Upper lobe of left lung (tissue), 6 donors: ENCODE measurements at regions not wholly inside any gene's neighbourhood (a gene's known extent, or its start where the extent isn't known, plus 50 kb on each side); places are given as distances from the start of the nearest gene placed in this dataset.

Experiments used
- ATAC-seq, 2 donors: fragments of 200-7000 bp; cut with Tn5 transposase; one replicate each; pipeline ENCODE4 v1.9.1; 2022; ENCODE audit warnings: mild to moderate bottlenecking in 2 of 2, moderate library complexity in 2 of 2; ENCODE audit not compliant: low FRiP score in 2 of 2
- DNase-seq, 2 donors: peaks; one replicate each; pipeline ENCODE4 v3.0.0-alpha.2; 2019 to 2020
- H3K27ac ChIP-seq, 4 donors: fragments of 200-600 bp; sonication (generic); one replicate each; pipeline ENCODE4 v1.5.1; 2016 to 2019
- H3K27me3 ChIP-seq, 4 donors: fragments of 200-600 bp; sonication (generic); one replicate each; pipeline ENCODE4 v1.5.1; 2017 to 2019
- H3K36me3 ChIP-seq, 4 donors: fragments of 200-600 bp; sonication (generic); one replicate each; pipeline ENCODE4 v1.5.1; 2016 to 2019
- H3K4me1 ChIP-seq, 4 donors: fragments of 200-600 bp; sonication (generic); one replicate each; pipeline ENCODE4 v1.5.1; 2018 to 2019
- H3K4me3 ChIP-seq, 4 donors: fragments of 200-600 bp; sonication (generic); one replicate each; pipeline ENCODE4 v1.5.1; 2017 to 2019; ENCODE audit warnings: mild to moderate bottlenecking in 2 of 4, moderate library complexity in 1 of 4
- H3K9me3 ChIP-seq, 4 donors: fragments of 200-600 bp; sonication (generic); one replicate each; pipeline ENCODE4 v1.5.1; 2018 to 2019
- CTCF ChIP-seq, 6 experiments: fragments of 450-650 bp in 4 of 6; fragments of 200-600 bp in 2 of 6; sonication (generic) in 2 of 6; IDR thresholded peaks; one replicate each; pipeline ENCODE4 v1.5.1; 2016 to 2019; ENCODE audit warnings: antibody characterized with exemption in 6 of 6
- EP300 ChIP-seq, 4 donors: sonication (generic); formaldehyde crosslinking; IDR thresholded peaks; one replicate each; pipeline ENCODE4 v1.5.1; 2017; ENCODE audit warnings: antibody characterized with exemption in 4 of 4, control low read depth in 2 of 4
- POLR2A ChIP-seq, 4 donors: fragments of 450-650 bp; IDR thresholded peaks; one replicate each; pipeline ENCODE4 v1.5.1; 2016 to 2017; ENCODE audit warnings: antibody characterized with exemption in 4 of 4, mild to moderate bottlenecking in 2 of 4
- POLR2AphosphoS5 ChIP-seq, 2 donors: sonication (generic); formaldehyde crosslinking; IDR thresholded peaks; one replicate each; pipeline ENCODE4 v1.5.1; 2017; ENCODE audit warnings: antibody characterized with exemption in 2 of 2
- WGBS, 2 donors: methylation state at CpG; one replicate each; pipeline ENCODE4 v1.1.5; 2017 to 2018; 5-methylcytosine and 5-hydroxymethylcytosine counted together
- donor health status: DM: no; HTN: no; CAD: no; lungs with moderate emphysema.
- donor health status: DM: no; HTN: yes; CAD: no; lungs with severe emphysema.

- Histone ChIP-seq H3K4me3 (no peak overlapping the region), H3K9me3 (no peaks in the 10 kb centered on the region), H3K27ac (no peak overlapping the region), H3K27me3 (no peaks in the 10 kb centered on the region), H3K36me3 (no peaks in the 10 kb centered on the region), H3K4me1 (no peaks in the 10 kb centered on the region)
- no peak for ATAC-seq
- no peak for TF ChIP-seq POLR2A (IDR thresholded peaks at IDR 0.05)
- no peak for TF ChIP-seq POLR2AphosphoS5 (IDR thresholded peaks at IDR 0.05)
- TF ChIP-seq CTCF (IDR thresholded peaks at IDR 0.05): no peak
- TF ChIP-seq EP300 (IDR thresholded peaks at IDR 0.05): no peak
- no peak for DNase-seq
These were observed 161.6 kb downstream of the DYRK2 start for GRCh38 chr12:67810166-67810565.

DNA sequence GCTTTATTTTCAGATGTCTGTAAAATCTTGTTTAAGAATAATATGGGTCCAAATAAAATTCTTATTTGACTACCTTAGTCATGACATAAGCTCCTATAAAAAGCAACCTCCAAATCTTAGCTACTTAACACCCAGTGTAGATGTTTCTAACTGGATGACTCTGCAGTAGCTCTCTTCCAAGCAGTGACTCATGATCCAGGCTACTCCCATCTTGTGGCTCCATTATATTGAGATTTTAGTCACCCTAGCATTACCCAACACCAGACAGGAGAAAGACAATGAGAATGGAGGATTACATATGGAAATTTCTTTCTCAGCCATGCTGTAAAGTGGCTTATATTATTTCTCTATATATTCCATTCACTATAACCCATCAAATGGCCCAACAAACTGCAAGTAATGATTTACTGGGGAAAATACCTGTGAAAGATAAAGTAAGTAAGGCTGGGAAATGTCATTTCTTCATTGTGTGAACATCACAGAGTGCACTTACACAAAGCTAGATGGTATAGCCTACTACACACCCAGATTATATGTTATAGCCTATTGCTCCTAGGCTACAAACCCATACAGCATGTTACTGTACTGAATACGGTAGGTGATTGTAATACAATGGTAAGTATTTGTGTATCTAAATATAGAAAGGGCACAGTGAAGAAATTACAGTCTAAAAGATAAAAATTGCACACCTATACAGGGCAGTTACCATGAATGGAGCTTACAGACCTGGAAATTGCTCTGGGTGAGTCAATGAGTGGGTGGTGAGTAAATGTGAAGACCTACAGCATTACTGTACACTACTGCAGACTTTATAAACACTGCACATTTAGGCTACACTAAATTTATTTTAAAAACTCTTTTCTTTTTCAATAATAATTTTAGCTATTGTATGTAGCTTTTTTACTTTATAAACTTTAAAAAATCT lies 163.2 kb downstream of the DYRK2 start:
- 93 to 96% methylated on average over 1 of the region's 1 CpG for WGBS, 2 donors
- H3K36me3 ChIP-seq: no peaks in the 10 kb centered on the region
- no peak for DNase-seq
- H3K4me1 ChIP-seq: no peaks in the 10 kb centered on the region
- H3K9me3 ChIP-seq: peaks cover 0 to 6% (median 4%) of the 10 kb centered on the region in 4 donors
- no peak for TF ChIP-seq EP300 (IDR thresholded peaks at IDR 0.05)
- no peak for TF ChIP-seq CTCF (IDR thresholded peaks at IDR 0.05)
- TF ChIP-seq POLR2AphosphoS5 (IDR thresholded peaks at IDR 0.05): no peak
- no peak for TF ChIP-seq POLR2A (IDR thresholded peaks at IDR 0.05)
- no peak for ATAC-seq
- H3K27me3 ChIP-seq: no peaks in the 10 kb centered on the region
- H3K4me3 ChIP-seq: no peak overlapping the region
- no peak overlapping the region for H3K27ac ChIP-seq

DNA sequence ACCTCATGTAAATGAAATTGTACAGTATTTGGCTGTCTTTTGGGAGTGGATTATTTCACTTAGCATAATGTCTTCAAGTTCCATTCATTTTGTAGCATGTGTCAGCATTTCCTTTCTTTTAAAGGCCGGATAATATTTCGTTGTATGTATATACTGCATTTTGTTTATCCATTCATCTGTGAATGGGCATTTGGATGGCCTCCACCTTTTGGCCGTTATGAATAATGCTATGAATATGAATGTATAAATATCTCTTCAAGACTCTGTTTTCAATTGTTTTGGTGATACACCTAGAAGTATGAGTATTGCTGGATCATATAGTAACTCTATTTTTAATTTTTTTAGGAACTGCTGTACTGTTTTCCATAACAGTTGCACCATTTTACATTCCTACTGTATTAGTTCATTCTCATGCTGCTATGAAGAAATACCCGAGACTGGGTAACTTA lies 164.9 kb downstream of the DYRK2 start:
- H3K36me3 ChIP-seq: no peaks in the 10 kb centered on the region
- 58 to 73% methylated on average over 4 of the region's 4 CpGs for WGBS, 2 donors
- H3K27ac ChIP-seq: no peak overlapping the region
- no peak overlapping the region for H3K4me3 ChIP-seq
- TF ChIP-seq CTCF (IDR thresholded peaks at IDR 0.05) (no peak), EP300 (IDR thresholded peaks at IDR 0.05) (no peak), POLR2AphosphoS5 (IDR thresholded peaks at IDR 0.05) (no peak), POLR2A (IDR thresholded peaks at IDR 0.05) (no peak)
- H3K27me3 ChIP-seq: no peaks in the 10 kb centered on the region
- peaks cover 3 to 6% (median 5%) of the 10 kb centered on the region in 4 donors for H3K9me3 ChIP-seq
- H3K4me1 ChIP-seq: no peaks in the 10 kb centered on the region
- no peak for DNase-seq
- no peak for ATAC-seq

- no peak for ATAC-seq
- Histone ChIP-seq H3K9me3 (peaks cover 3 to 6% (median 5%) of the 10 kb centered on the region in 4 donors), H3K4me3 (no peak overlapping the region), H3K4me1 (no peaks in the 10 kb centered on the region), H3K36me3 (no peaks in the 10 kb centered on the region), H3K27ac (no peak overlapping the region), H3K27me3 (no peaks in the 10 kb centered on the region)
- WGBS, 2 donors: 96 to 97% methylated on average over 2 of the region's 2 CpGs
- TF ChIP-seq EP300 (IDR thresholded peaks at IDR 0.05): no peak
- no peak for TF ChIP-seq POLR2AphosphoS5 (IDR thresholded peaks at IDR 0.05)
- TF ChIP-seq POLR2A (IDR thresholded peaks at IDR 0.05): no peak
- no peak for TF ChIP-seq CTCF (IDR thresholded peaks at IDR 0.05)
- DNase-seq: no peak
These were observed 167.7 kb downstream of the DYRK2 start for GRCh38 chr12:67816269-67816668.
